ENCODE measurements at regions not wholly inside any gene's neighbourhood (a gene's known extent, or its start where the extent isn't known, plus 50 kb on each side); places are given as distances from the start of the nearest gene placed in this dataset.

DNA sequence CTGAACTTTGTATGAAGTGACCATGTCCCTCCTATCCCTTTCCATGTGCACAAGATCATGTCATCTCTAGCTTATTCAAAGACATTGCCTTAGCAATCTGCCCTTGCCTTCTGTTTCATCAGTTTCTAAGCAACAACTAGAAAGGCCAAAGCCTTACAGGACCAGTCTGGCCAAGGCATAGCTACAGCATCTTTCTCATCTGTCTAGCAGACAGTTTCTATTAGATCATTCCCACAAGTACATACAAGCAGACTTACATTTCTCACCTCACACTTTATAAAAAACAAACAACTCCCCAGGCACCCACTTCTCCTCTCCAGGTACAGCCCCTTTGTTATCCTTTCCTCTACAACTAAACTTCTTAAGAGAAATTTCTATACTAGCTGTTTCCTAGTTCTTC is 188.7 kb upstream of the AADAT start:
- no peak for TF ChIP-seq CTCF (IDR thresholded peaks at IDR 0.05; ENCODE audit: low read length)
- TF ChIP-seq EZH2phosphoT487 (IDR thresholded peaks at IDR 0.05; ENCODE audit: low read length), result no peak
- TF ChIP-seq EZH2 (optimal IDR thresholded peaks at IDR 0.05; ENCODE audit: low read depth, low read length), result no peak
- Histone ChIP-seq H3K4me1 (ENCODE audit: low read length) (no peaks in the 10 kb centered on the region), H3K9ac (ENCODE audit: low read length) (no peak overlapping the region), H2AFZ (ENCODE audit: low read length) (no peak overlapping the region), H3K9me2 (replicated peaks; ENCODE audit: insufficient read depth, low read length) (no peaks in the 10 kb centered on the region), H3K27me3 (replicated peaks; ENCODE audit: insufficient read depth, low read length) (no peaks in the 10 kb centered on the region), H3K36me3 (replicated peaks; ENCODE audit: insufficient read depth, low read length) (no peaks in the 10 kb centered on the region), H3F3A (ENCODE audit: insufficient read depth, low read length) (no peaks in the 10 kb centered on the region), H4K20me1 (ENCODE audit: insufficient read depth, low read length) (no peaks in the 10 kb centered on the region), H3K4me3 (ENCODE audit: low read length) (no peak overlapping the region), H3K27ac (ENCODE audit: low read length) (no peak overlapping the region), H3K79me2 (ENCODE audit: low read length) (no peaks in the 10 kb centered on the region), H3K4me2 (ENCODE audit: low read depth, low read length) (no peak overlapping the region), H3K9me3 (replicated peaks; ENCODE audit: insufficient read depth, low read length) (no peaks in the 10 kb centered on the region)
- no peak for DNase-seq

DNA sequence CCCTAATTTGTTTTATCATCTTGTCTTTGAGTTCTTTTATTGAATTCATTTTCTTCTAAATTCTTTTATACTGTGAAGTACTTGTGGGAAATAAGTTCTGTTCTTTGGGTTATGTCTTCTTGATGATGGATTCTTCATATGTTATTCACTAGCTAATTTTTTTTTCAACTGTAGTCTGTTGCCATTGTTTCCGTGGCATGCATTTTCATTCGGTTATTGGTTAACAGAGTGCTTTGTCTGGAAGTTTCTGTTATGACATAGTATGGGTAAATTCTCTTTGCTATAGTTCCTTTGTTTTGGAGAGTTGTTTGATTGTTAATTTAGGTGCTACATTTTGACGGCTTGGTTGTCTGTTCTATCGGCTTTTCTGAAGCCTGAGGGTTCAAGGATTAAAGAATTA is 184.9 kb upstream of the AADAT start:
- H3K79me2 ChIP-seq (ENCODE audit: low read length), result no peaks in the 10 kb centered on the region
- no peaks in the 10 kb centered on the region for H4K20me1 ChIP-seq (ENCODE audit: insufficient read depth, low read length)
- H3K9me2 ChIP-seq (replicated peaks; ENCODE audit: insufficient read depth, low read length), result no peaks in the 10 kb centered on the region
- H3K9me3 ChIP-seq (replicated peaks; ENCODE audit: insufficient read depth, low read length), result no peaks in the 10 kb centered on the region
- H3K4me2 ChIP-seq (ENCODE audit: low read depth, low read length), result no peak overlapping the region
- peaks cover 18% of the 10 kb centered on the region for H3K4me1 ChIP-seq (ENCODE audit: low read length)
- no peak overlapping the region for H3K27ac ChIP-seq (ENCODE audit: low read length)
- H3K4me3 ChIP-seq (ENCODE audit: low read length), result no peak overlapping the region
- no peaks in the 10 kb centered on the region for H3K36me3 ChIP-seq (replicated peaks; ENCODE audit: insufficient read depth, low read length)
- DNase-seq, result no peak
- H3F3A ChIP-seq (ENCODE audit: insufficient read depth, low read length), result peaks cover 9% of the 10 kb centered on the region; the same call in 1 of the 2 replicates
- no peak overlapping the region for H3K9ac ChIP-seq (ENCODE audit: low read length)
- TF ChIP-seq EZH2phosphoT487 (IDR thresholded peaks at IDR 0.05; ENCODE audit: low read length) (no peak), CTCF (IDR thresholded peaks at IDR 0.05; ENCODE audit: low read length) (no peak), EZH2 (optimal IDR thresholded peaks at IDR 0.05; ENCODE audit: low read depth, low read length) (no peak)
- H2AFZ ChIP-seq (ENCODE audit: low read length), result no peak overlapping the region
- no peaks in the 10 kb centered on the region for H3K27me3 ChIP-seq (replicated peaks; ENCODE audit: insufficient read depth, low read length)

DNA sequence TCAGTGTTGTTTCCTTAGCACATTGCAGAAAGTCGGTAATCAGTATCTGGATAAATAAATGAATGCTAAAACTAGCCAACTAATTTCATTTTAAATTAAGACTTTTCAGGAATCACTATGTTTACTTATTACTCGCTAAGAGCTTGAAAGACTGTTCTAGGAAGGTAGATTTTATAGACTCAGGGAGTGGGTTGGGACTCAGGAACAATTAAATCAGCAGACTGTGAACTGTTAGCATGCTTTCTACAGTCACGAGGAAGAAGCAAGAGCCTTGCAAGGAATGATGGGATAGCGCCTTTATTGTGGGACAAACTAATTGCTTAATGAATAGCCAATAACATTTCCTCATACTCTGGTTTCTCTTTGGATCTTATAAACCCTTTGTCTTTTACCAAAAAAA is 183.2 kb upstream of the AADAT start:
- H3K9me3 ChIP-seq (replicated peaks; ENCODE audit: insufficient read depth, low read length), result no peaks in the 10 kb centered on the region
- no peak overlapping the region for H3K27ac ChIP-seq (ENCODE audit: low read length)
- no peak overlapping the region for H2AFZ ChIP-seq (ENCODE audit: low read length)
- H3F3A ChIP-seq (ENCODE audit: insufficient read depth, low read length), result peaks cover 9% of the 10 kb centered on the region; the same call in 1 of the 2 replicates
- DNase-seq, result no peak
- no peak overlapping the region for H3K9ac ChIP-seq (ENCODE audit: low read length)
- no peaks in the 10 kb centered on the region for H4K20me1 ChIP-seq (ENCODE audit: insufficient read depth, low read length)
- no peaks in the 10 kb centered on the region for H3K36me3 ChIP-seq (replicated peaks; ENCODE audit: insufficient read depth, low read length)
- no peaks in the 10 kb centered on the region for H3K79me2 ChIP-seq (ENCODE audit: low read length)
- no peaks in the 10 kb centered on the region for H3K27me3 ChIP-seq (replicated peaks; ENCODE audit: insufficient read depth, low read length)
- H3K4me3 ChIP-seq (ENCODE audit: low read length), result no peak overlapping the region
- H3K4me2 ChIP-seq (ENCODE audit: low read depth, low read length), result no peak overlapping the region
- H3K9me2 ChIP-seq (replicated peaks; ENCODE audit: insufficient read depth, low read length), result no peaks in the 10 kb centered on the region
- peaks cover 20% of the 10 kb centered on the region for H3K4me1 ChIP-seq (ENCODE audit: low read length)
- TF ChIP-seq EZH2 (optimal IDR thresholded peaks at IDR 0.05; ENCODE audit: low read depth, low read length), result no peak
- no peak for TF ChIP-seq EZH2phosphoT487 (IDR thresholded peaks at IDR 0.05; ENCODE audit: low read length)
- no peak for TF ChIP-seq CTCF (IDR thresholded peaks at IDR 0.05; ENCODE audit: low read length)
